SW 1271 (cell line): ENCODE measurements at regions not wholly inside any gene's neighbourhood (a gene's known extent, or its start where the extent isn't known, plus 50 kb on each side); places are given as distances from the start of the nearest gene placed in this dataset.

Experiments
- DNase-seq, 2 experiments: peaks; one replicate each; lab custom pipeline; 2025; lab: John Stamatoyannopoulos, UW

DNA sequence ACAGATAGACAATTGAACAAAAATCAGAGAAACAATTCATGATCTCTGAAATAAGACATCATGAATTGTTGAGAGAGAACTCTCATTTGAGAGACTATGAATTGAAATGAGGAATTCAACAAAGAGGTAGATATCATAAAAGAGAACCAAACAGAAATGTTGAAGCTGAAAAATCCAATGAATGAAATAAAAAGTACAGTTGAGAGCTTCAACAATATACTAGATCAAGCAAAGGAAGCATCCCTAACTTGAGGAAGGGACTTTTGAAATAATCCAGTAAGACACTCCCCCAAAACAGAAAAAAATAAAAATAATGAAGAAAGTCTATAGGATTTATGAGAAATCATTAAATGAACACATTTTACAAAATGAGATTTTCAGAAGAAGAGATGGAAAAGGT, 310.0 kb upstream of the PCDH10 start:
- DNase-seq, result no peak

DNA sequence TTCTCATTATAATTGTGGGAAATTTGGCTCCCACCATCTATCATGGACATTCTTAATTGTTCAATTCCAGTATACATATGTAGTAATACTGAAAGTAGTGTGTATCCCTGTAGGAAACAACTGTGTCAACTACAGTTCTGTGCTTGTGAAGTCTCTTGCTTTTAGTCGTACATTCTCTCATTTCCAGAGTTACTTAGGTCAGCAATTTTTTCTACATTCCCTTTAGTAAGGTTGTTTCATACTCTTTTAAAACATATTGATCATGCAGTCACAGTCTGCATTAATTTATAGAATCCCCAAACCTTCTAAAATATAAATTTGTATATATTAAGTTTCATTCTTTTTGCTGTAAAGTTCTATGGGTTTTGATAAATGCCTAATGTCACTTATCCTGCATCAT, 289.2 kb upstream of the PCDH10 start:
- no peak for DNase-seq

DNA sequence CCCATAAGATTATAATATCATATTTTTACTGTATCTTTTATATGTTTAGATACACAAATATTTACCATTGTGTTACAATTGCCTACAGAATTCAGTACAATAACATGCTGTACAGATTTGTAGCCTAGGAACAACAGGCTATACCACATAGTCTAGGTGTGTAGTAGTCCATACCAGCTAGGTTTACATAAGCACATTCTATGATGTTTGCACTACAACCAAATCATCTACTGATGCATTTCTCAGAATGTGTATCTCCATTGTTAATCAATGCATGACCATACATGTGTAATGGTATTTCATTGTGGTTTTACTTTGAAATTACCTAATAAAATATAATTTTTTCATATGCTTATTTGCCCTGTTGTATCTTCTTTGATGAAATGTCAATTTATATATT, 288.1 kb upstream of the PCDH10 start:
- no peak for DNase-seq

DNA sequence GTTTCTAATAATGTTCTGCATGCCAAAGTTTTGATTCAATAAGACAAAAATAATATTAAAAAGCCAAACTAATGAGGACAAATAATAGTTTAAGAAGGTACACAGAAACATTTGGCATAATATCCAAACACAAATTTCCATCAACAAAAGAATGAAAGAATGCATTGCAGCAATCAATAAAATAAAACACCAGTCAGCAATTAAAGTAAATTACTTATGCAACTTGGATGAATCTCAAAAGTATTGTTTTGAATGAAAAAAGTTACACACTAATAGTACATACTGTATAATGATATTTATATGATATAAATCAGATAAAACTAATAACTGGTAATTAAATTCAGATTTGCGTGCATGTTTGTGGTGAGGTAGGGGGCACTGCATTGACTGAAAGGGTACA, 285.5 kb upstream of the PCDH10 start:
- no peak for DNase-seq

DNA sequence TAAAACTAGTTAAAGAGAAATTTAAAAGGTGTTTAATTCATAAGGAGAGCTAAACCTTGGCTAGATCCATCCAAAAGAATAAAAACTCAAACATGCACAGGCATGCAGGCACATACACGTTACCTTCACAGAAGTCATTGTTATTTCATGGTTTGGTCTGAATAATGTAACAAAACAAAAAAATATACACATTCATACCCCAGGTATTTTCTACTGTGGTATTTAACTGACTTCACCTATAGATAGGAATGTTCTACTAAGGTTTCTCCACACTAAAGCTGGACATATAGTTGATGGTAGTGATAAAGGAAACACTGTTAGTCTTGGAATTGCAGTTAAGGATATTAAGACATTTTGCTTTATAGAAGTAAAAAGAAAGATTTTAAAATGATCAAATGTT, 283.6 kb upstream of the PCDH10 start:
- DNase-seq, result no peak

DNA sequence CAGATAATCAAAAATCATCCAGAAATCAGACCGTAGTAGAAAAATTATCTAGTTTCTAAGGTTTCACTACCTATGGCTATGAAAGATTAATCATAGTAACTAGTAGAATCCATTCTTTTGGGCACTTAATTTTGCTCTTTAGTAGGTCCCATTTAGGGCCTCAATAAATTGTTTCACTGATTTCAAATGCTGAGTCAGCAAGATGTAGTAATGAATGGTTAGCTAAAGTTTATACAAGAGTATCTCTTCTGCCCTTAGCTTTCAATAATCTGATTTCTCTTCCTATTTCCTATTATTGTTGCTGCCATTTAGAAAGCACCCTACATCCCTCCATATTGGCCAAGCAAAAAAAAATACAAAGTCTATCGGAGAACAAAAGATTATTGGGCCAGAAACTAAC, 283.2 kb upstream of the PCDH10 start:
- DNase-seq, result no peak

DNA sequence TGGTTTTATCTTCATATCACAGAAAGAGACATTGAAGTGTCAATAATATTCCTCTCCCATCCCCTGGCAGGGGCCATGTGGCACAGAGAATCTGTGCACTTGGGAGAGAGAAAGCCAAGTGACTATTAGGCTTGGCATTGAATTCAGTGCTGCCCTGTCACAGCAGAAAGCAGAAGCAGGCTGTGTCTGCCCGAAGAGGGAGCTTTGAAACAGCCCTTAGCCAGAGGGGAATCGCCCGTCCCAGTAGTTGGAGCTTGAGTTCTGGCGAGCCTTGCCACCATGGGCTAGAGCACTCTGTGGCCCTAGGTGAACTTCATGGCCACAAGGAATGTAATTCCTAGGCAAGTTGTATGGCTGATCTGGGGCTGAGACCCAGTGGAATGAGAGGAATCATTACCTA, 282.5 kb upstream of the PCDH10 start:
- no peak for DNase-seq

DNA sequence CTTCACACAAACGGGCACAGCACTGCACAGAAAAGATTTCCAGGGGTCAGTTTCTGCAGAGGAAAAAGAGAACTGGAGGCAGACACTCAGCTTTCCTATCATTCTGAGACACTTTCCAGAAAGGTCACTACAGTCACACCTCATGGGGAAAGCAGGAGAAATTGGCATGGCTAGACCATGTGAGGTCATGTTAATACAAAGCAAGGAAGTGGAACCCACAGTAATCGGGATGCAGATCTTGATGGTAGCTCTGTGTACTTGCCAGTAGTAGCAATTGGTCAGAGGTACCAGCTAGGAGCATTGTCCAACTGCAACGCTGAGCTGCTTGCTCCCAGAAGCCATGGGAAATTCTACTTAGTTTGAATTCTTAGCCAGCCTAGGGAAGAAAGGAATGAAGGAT, 255.3 kb upstream of the PCDH10 start:
- no peak for DNase-seq

DNA sequence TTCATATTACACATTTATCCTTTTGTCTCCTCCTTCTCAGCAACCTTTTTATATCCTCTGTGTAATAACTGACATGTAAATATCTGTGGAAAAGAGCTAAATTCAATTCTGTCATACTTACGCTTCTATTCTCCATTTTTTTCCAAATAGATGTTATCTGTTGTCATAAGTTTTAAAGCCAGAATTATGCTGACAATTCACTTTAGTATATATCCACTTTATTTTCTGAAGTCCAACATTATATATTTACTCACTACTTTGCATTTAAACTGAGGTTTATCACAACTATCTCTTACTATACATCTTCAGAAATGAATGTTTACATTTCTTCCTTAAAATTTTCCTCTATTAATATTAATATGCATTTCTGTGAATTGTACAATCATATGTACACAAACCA, 247.9 kb upstream of the PCDH10 start:
- no peak for DNase-seq

DNA sequence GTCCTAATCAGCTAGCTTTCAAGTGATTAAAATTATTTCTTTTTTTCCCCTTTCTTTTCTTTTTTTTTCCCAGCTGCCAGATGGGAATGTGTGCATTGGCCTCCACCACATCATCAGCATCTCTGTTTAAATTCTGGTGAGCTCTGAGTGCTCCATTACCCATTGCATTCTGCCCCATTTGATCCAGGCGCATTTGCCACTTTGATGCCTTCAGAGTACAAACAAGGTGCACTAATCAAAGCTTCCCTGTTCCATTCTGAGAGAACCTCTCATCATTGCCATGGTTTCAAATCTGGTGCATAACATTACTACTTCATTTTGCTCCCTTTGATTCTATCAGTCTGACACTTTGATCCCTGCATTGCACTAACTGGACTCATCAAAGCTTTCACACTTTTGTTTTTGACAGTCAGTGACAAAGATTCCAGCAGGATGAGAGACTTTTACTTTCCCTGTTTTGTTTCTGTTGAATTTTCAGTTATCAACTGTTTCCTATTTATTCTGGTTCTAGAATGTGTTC, 238.8 kb upstream of the PCDH10 start:
- DNase-seq, result no peak

DNA sequence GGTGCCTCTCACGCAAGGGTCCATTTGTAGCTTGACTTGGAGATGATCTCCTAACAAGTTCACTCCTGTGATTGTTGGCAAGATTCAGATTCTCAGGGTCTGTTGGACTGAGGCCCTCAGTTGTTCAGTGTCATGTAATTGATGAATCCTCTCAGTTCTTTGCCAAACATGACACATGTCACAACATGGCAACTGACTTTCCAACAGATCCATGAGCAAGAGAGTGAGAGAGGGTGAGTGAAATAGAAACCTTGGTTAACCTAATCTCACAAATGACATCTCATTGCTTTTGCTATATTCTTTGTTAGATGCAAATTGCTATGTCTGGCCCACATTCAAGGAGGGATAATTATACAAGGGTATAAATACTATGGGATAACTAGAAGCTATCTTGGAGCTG, 231.0 kb upstream of the PCDH10 start:
- no peak for DNase-seq

DNA sequence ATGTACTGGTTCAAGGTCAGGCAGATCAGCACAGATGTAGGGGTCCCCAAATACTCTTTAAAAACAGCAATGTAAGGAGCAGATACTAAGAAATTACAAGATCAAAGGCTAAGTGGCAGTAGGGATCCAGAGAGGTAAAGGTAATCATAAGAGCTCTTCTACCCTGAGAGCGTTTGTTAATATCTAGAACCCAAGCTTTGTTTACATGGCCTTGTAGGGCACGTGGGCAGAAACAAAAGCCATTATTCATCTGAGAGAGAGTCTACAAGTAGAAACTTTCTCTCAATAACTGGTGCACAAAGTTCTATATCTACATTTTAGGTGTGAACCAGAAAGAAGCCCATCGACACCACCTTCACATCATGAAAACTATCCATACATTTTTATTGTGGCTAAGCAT, 225.6 kb upstream of the PCDH10 start:
- DNase-seq, result no peak

DNA sequence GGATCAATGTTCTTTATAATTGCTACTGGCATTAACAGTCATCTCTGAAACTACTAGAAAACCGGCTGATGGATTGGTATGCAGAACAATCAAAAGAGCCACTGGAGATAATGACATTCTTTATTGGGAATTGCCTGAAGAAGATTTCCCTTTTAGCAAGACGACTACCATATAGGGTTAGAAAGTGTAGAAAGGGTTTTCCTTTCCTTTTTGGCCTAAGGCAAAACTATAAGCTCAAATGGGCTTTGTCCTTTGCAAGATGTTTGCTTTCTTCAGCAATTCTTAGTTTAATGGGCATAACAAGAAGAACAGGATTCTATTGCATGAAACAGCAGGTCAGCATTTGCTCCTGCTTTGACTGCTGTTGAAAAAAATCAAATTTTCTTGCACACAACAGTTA, 214.2 kb upstream of the PCDH10 start:
- no peak for DNase-seq

DNA sequence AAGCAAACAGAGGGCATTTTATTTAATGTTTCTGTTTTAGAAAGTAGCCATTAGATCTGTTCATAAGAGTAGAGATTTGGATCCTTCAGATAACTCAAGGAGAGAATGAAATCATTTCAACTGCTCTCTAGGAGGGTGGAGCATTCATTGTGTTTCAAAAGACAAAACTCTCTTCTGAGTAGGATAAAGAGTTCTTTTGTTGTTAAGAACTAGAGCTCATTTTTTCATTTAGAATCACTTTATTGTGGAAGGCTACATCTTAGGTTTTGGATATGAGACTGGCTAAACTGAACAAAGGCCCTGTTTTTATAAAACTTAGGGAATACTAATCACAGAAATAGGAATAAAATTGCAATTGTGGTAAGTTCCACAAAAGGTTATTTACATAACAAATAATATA, 193.9 kb upstream of the PCDH10 start:
- no peak for DNase-seq

DNA sequence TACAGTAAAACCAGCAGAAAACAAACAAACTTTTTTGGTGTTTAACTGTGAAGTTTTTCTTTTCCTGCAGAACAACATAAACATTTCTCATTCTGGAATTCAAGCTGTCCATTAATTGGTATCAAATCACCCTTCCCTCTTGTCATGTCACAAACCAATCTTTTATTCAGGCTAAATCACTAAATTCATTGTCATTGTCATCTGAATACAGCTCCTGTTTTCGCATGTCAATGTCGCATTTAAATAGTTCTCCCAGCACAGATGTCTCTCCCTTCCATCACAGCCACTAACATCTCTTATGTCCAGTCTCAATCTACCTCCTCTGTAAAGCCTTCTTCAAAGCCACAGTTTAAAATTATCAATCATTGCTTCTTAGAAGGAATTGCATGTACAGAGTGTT, 192.1 kb upstream of the PCDH10 start:
- DNase-seq, result no peak

DNA sequence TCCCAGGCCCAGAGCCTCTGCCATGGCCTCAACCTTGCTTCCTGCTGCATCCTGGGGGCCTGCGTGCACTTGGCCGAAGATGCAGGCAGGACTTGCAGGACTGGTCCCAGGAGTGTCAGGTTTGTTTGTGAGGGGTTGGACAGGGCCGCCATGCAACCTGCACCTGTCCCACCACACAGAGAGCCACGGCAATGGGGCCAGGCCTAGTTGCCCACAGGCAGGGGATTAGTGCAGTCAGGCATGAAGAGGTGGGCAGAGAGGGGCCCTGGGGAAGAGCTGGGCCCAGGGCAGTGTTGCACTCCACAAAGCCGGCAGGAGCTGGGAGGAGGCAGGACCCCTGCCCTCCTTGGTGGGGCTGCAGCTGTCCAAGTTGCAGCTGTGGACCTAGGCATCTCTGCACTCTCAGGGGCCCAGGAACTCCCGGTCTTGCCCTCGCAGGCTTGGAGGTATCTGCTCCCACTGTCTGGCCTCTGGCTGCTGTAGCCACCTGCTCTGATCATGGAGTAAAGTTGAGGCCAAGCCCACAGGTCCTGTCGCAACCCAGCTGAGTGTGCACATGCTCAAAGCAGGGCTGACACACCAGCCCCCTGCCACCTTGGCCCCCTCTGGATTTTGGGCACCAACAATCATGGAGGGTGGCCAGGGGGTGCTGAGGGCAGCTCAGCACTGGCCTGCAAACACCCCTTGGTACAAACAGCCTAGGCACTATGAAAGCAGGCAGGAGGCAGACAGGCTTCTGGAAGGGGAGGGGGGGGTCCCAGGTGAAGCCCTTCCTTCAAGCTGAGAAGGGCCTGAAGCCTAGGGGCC, 190.4 kb upstream of the PCDH10 start:
- no peak for DNase-seq

DNA sequence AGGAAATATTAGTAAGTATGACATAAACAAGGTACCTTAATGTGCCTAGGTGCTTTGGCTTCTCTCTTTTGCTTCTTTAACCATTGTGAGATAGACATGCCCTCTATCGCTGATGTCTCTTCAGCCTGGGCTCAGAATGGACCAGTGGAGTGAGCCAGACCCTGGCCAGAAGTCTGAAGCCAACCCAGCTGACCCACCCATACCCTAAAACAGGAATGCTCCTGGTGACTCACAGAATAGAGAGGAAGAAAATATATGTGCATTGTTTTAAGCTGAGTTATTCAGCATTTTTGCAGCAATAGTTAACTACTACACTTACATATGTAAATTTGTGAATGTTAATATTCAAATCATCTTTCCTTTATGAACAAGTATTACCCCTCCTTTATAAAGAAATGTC, 167.5 kb upstream of the PCDH10 start:
- DNase-seq, result no peak

DNA sequence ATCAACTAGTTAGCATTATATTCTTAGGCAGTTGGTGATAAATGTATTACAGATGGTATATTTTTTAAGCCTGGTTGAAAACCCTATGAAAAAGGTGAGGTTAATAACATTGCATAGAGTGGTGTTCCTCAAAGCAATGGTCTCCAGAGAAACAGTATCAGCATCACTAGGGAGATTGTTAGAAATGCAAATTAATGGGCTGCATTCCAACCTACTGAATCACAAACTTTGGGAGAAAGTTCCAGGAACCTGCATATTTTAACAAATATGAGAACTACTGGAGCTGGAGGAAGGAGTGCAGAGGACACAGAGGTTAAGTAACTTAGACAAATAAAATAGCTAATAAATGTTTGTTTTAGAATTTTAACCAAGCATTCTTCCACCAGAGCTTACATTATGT, 166.9 kb upstream of the PCDH10 start:
- DNase-seq, result no peak

DNA sequence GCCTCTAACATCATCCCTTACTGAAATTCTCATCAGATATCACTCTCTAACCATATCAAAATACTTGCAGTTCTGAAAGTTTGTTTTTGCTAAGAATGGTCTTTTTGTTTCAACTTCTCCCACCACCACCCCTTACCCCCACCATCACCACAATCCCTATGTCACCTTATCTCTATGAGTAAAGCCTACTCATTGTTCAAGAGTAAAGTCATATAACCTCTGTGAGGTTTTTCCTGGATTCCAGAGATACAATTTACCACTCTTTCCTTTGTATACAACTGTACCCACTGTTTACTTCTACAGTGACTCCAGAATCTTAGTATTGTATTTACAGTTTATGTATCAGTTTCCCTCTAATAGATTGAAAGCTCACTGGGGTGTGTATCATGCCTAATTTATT, 158.0 kb upstream of the PCDH10 start:
- DNase-seq, result no peak

DNA sequence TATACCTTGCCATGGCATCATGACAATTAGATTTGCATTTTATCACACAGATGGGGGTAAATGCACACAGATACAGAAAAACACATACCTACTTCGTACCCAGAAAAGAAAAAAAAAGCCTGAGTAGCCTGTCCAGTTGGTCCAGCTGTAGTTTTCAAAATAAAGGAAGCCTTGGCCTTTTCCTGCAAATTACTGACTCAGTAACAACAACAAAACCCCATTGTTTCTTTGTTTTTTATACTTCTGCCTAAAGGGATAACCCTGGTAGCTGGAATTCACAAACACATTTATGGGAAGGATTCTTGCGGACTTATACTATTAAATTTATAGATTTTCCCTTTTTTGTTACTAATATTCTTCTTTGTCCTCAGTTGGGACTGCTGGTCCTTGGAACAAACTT, 156.4 kb upstream of the PCDH10 start:
- DNase-seq, result no peak

DNA sequence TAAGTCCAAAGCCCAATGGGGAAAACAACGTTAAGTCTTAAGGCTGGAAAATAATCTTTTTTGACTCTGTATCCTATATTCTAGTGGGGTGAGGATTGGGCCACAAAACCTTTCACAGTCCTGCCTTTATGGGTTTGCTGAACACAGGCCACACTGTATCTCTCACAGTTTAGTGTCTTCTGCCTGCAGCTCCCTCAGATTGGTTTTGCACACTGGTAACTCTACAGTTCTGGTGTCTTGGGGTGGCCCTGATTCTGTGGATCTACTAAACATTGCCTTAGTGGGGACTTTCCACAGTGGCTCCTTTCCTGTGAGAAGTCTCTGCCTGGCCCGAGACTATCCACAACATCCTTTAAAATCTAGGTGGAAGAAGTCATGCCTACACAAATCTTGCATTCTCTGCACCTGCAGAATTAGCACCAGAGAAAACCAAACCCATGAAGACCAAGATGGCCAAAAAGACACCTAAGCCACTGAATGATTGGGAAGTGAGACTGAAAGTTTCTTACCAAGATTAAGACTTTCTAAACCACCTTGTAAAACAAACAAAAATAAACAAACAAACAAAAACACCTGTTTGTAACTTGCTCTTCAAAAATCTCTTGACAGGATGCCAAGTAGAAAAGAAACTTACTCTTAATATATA, 150.4 kb upstream of the PCDH10 start:
- no peak for DNase-seq

DNA sequence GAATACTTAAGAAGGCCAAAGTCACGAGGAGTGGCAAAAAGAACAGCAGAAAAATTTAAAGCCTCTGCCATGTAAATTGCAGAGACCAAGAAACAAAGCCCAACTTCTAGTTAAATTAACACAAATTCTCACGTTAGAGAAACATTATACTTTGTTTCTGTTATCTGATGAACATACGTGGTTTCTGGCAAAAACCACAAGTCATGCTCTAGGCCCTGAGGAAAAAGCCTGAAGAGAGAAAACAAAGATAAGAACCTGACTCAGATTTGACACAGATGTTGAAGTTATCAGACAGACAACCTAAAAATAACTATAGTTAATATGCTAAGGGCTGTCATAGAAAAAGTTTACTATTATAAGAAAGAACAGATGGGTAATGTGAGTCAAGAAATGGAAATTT, 149.1 kb upstream of the PCDH10 start:
- DNase-seq, result no peak

DNA sequence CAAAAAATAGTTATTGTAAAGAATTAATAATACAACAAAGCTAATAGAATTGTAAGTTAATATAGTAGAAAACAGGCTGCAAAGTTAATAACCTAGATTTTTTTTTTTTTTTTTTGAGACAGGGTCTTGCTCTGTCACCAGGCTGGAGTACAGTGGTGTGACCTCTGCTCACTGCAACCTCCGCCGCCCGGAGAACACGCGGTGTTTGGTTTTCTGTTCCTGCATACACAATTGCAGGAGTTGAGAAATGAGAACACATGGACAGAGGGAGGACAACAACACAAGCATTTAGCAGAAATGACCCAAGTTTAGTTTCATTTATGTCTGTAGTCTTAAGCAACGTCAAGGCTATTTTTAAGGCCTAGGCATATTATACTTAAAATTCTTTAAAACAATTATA, 145.9 kb upstream of the PCDH10 start:
- DNase-seq, result no peak
